Neural crest cell (in vitro differentiated cells): ENCODE measurements at regions not wholly inside any gene's neighbourhood (a gene's known extent, or its start where the extent isn't known, plus 50 kb on each side); places are given as distances from the start of the nearest gene placed in this dataset.
A peak's percentile ranks its signal among the peaks of the same experiment; 100 is the strongest.

Experiments
- DNase-seq: peaks from one replicate; pipeline ENCODE4 v3.0.0; 2021; ENCODE audit warnings: low read depth, mixed read lengths, low spot score
- H3K27ac Mint-ChIP-seq: one replicate; pipeline ENCODE4 v1.8.0; 2021; ENCODE audit warnings: mild to moderate bottlenecking, mixed read lengths; ENCODE audit not compliant: unreplicated experiment
- H3K27me3 Mint-ChIP-seq: 2 replicates; pipeline ENCODE4 v1.8.0; 2021; ENCODE audit warnings: low read depth, mild to moderate bottlenecking, mixed read lengths
- H3K36me3 Mint-ChIP-seq: 2 replicates; pipeline ENCODE4 v1.8.0; 2021; ENCODE audit warnings: low read depth, mild to moderate bottlenecking, mixed read lengths
- H3K4me1 Mint-ChIP-seq: 2 replicates; pipeline ENCODE4 v1.8.0; 2021; ENCODE audit warnings: mixed read lengths
- H3K4me3 Mint-ChIP-seq: one replicate; pipeline ENCODE4 v1.8.0; 2021; ENCODE audit warnings: mild to moderate bottlenecking, mixed read lengths
- H3K9me3 Mint-ChIP-seq: 2 replicates; pipeline ENCODE4 v1.8.0; 2021; ENCODE audit warnings: mixed read lengths
- CTCF ChIP-seq: fragments of 200-600 bp; sonication (generic); conservative IDR thresholded peaks from 2 replicates; pipeline ENCODE4 v1.5.0; 2021; ENCODE audit warnings: antibody characterized with exemption, mild to moderate bottlenecking

- no peak for DNase-seq
- Mint-ChIP-seq H3K9me3 (no peaks in the 10 kb centered on the region), H3K36me3 (no peaks in the 10 kb centered on the region), H3K27me3 (no peaks in the 10 kb centered on the region), H3K27ac (no peak overlapping the region), H3K4me3 (no peak overlapping the region), H3K4me1 (peaks cover 39% of the 10 kb centered on the region)
- TF ChIP-seq CTCF, result no peak
Measured at GRCh38 chr20:24382743-24383142, 86.7 kb upstream of the SYNDIG1 start.

GRCh38 chr20:24382331-24382730, 87.1 kb upstream of the SYNDIG1 start:
- Mint-ChIP-seq H3K4me1 (peaks cover 39% of the 10 kb centered on the region), H3K4me3 (no peak overlapping the region), H3K9me3 (no peaks in the 10 kb centered on the region), H3K27ac (no peak overlapping the region), H3K27me3 (no peaks in the 10 kb centered on the region), H3K36me3 (no peaks in the 10 kb centered on the region)
- no peak for TF ChIP-seq CTCF
- no peak for DNase-seq

- Mint-ChIP-seq H3K9me3 (no peaks in the 10 kb centered on the region), H3K4me1 (peaks cover 38% of the 10 kb centered on the region), H3K4me3 (no peak overlapping the region), H3K36me3 (no peaks in the 10 kb centered on the region), H3K27ac (no peak overlapping the region), H3K27me3 (no peaks in the 10 kb centered on the region)
- DNase-seq, result no peak
- no peak for TF ChIP-seq CTCF
Measured at GRCh38 chr20:24381886-24382285, 87.5 kb upstream of the SYNDIG1 start.

GRCh38 chr20:24379484-24379927, 89.9 kb upstream of the SYNDIG1 start:
- Mint-ChIP-seq H3K9me3 (no peaks in the 10 kb centered on the region), H3K4me1 (peaks cover 22% of the 10 kb centered on the region), H3K27ac (peak overlapping the region; percentile 3), H3K4me3 (no peak overlapping the region), H3K27me3 (no peaks in the 10 kb centered on the region), H3K36me3 (no peaks in the 10 kb centered on the region)
- no peak for TF ChIP-seq CTCF
- no peak for DNase-seq

GRCh38 chr20:24378661-24379483, 90.6 kb upstream of the SYNDIG1 start:
- peaks cover 15% of the 10 kb centered on the region for H3K4me1 Mint-ChIP-seq
- H3K9me3 Mint-ChIP-seq, result no peaks in the 10 kb centered on the region
- no peak overlapping the region for H3K4me3 Mint-ChIP-seq
- peak overlapping the region; percentile 3 for H3K27ac Mint-ChIP-seq
- TF ChIP-seq CTCF, result no peak
- no peak for DNase-seq
- no peaks in the 10 kb centered on the region for H3K36me3 Mint-ChIP-seq
- no peaks in the 10 kb centered on the region for H3K27me3 Mint-ChIP-seq
